GM13977 (cell line): ENCODE measurements at regions not wholly inside any gene's neighbourhood (a gene's known extent, or its start where the extent isn't known, plus 50 kb on each side); places are given as distances from the start of the nearest gene placed in this dataset.

Source experiments
- DNase-seq: peaks from one replicate; pipeline ENCODE4 v3.0.0; 2012; ENCODE audit warnings: low spot score
- in situ Hi-C: fragments of 300-500 bp; cut with MboI; formaldehyde crosslinking; loops from one replicate; pipeline ENCODE4 v1.12.0; 2022; ENCODE audit warnings: low sequenced_read_pairs, low pct_unique_long_range_greater_than_20kb, mixed read lengths, inconsistent platforms; ENCODE audit not compliant: unreplicated experiment
- TF ChIP-seq, protein P1 (sequence below): IDR thresholded peaks from 2 replicates; pipeline ENCODE4 v1.5.1; 2012; ENCODE audit warnings: mild to moderate bottlenecking, control low read depth; ENCODE audit not compliant: insufficient read depth; ENCODE audit errors: extremely low read depth, missing control alignments

DNA sequence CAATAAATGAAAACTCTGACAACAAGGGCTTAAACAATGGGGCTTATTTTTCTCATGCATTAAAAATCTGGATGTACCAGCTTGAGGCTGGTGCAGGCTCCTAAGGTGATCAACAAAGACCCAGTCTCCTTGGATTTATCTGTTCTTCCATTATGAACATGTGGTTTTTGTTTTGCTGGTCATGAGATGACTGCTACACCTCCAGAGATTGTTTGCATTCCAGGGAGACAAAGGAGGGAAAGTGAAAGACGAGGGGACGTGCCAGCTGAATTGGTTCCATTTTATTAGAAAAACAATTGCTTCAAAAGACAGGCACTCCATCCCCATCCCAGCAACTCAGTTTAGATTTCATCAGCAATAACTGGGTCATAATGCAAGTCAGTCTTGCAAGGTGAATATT, 90.9 kb upstream of the KCNK1 start:
- in situ Hi-C loops, result no loop called here
- TF ChIP-seq, protein P1, sequence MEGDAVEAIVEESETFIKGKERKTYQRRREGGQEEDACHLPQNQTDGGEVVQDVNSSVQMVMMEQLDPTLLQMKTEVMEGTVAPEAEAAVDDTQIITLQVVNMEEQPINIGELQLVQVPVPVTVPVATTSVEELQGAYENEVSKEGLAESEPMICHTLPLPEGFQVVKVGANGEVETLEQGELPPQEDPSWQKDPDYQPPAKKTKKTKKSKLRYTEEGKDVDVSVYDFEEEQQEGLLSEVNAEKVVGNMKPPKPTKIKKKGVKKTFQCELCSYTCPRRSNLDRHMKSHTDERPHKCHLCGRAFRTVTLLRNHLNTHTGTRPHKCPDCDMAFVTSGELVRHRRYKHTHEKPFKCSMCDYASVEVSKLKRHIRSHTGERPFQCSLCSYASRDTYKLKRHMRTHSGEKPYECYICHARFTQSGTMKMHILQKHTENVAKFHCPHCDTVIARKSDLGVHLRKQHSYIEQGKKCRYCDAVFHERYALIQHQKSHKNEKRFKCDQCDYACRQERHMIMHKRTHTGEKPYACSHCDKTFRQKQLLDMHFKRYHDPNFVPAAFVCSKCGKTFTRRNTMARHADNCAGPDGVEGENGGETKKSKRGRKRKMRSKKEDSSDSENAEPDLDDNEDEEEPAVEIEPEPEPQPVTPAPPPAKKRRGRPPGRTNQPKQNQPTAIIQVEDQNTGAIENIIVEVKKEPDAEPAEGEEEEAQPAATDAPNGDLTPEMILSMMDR, result no peak
- no peak for DNase-seq

DNA sequence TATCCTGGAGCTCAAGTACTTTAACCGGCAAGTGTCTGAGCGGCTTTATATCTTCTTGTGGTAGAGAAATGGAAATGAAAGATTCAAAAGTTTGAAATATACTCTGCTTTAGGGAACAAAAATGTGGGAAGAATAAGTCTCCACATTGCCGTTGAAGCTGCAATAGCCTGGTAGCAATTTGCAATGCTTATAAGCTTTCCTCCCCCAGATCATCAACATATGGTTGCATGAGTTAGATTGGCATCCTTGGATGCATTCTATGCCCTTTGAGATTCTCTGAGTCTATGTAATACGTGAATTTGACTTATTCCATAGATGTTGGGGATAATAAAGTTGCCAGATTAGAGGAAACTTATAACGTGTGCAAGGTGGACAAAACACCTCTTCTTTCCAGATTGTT, 86.1 kb upstream of the KCNK1 start:
- no peak for DNase-seq
- in situ Hi-C loops, result no loop called here
- TF ChIP-seq, protein P1, result no peak

DNA sequence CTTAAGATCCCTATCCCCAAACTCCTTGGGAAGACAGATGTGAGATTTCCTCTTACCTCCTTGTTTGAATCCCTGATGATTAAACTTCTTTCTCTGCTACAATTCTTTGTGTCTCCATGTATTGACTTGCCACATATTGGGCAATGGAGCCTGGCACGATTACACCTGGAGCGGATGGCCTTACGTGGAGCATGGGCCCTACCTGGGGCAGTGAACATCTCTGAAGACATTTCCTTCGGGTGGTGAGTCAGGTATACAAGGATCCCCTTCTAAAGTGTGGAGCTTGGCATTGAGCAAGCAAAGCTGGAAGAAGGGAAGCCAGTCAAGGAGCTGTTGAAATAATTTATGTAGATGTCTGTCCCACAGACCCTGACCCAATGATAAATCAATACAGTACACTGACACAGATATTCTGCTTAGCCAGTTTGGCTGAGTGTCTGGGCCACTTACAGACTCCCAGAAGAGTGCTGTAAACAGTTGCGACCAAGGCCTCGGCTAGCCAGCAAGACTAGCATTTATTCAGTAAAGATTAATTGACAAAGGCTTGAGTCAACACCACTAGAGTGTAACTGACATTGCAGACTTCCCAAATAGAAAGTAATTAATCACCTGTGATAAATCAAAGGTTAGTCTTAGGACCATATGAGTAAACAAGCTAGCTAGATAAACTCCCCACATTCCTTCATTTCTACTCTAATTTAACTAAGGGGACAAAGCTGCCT, 83.1 kb upstream of the KCNK1 start:
- DNase-seq, result no peak
- TF ChIP-seq, protein P1, result no peak
- in situ Hi-C loops, result no loop called here

DNA sequence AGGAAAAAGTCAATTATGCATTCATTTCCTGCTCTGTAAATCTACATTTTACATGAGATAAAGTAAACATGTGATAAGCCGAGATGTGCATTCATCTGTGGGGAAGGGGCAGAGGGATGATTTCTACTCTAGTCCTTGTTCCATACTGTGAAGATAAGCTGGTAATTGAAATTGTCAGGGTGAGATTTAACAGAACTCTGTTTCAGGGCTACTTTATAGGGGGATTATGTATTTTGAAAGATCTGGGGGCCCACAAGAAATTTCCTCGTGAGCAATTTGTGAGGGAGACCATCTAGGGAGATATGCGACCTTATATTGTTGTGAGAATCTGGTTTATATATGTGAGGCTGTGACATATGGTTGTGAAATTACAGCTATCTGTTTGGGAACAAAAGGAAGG, 73.1 kb upstream of the KCNK1 start:
- in situ Hi-C loops, result no loop called here
- DNase-seq, result no peak
- TF ChIP-seq, protein P1, result no peak

DNA sequence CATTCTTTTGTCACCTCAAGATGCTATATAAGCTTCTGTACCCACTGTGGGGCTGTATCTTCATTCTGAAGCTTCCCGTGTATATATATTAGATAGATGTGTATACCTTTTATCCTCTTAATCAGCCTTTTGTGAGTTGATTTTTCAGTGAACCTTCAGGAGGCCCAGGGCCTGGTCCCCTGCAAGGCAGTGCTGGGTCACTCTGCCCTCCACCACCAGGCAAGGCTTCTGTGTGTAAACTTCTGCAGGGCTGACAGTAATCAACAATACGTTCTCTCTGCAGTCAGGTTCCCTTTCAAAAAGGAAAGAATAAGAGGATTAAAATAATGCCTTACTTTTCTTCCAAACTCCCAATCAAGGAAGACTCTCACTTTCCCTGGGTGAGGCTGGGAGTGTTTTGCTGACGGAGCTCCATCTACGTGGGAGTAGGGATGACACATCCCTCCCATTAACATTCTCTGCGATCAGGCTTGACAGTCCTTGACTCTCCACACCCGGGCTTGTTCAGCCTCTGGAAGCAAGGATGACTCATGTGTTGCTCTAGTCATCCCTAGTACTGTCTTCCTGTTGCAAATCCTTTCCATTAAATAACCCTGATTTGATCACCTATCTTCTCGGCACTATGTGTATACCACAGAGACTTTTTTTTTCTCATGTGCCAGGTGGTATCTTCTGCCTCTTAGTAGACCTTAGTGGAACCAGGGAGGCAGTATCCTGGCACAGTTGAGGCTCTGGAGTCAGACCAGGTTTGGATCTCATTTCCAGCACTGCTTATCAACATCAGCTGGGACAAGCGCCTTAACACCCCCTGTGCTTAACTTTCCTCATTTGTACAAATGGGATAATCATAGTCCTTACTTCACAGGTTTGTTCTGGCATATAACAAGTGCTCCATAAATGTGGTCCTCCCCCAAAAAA, 70.3 kb upstream of the KCNK1 start:
- TF ChIP-seq, protein P1, result no peak
- no peak for DNase-seq
- in situ Hi-C loops, result no loop called here

DNA sequence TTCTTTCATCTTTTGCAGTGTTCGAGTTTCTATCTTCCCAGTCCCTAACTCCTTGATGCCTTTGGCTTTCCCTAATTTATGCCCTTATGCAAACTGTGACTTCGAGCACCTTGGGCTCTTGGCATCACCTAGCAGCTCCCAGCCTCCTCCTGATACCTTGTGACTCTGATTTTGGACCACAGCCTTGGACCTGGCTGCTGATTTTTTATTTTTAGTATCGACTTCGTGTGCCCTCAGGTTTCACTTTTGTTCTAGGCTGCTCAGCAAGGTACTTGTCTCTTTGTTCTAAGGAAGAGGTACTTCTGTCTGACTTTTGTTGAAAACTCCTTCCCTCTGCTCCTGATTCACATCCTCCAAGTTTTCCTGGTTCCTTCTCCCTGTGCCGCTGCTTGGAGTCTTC, 69.6 kb upstream of the KCNK1 start:
- DNase-seq, result no peak
- in situ Hi-C loops, result no loop called here
- TF ChIP-seq, protein P1, result no peak
